ENCODE measurements at regions not wholly inside any gene's neighbourhood (a gene's known extent, or its start where the extent isn't known, plus 50 kb on each side); places are given as distances from the start of the nearest gene placed in this dataset.

- DNase-seq (ENCODE audit: low spot score) (no peak), ATAC-seq (no peak), FAIRE-seq (no peak)
- no peak overlapping the region for H2AFZ ChIP-seq (ENCODE audit: low read length)
- H3K9ac ChIP-seq (ENCODE audit: insufficient read depth, low read depth, low read length) = no peak overlapping the region
- TF ChIP-seq ZNF674 (CRISPR knock-in tag; IDR thresholded peaks at IDR 0.05; ENCODE audit: low read depth) (no peak), CERS6 (CRISPR knock-in tag; IDR thresholded peaks at IDR 0.05) (no peak), ZNF678 (CRISPR knock-in tag; IDR thresholded peaks at IDR 0.05) (no peak), KMT2A (CRISPR knock-in tag; IDR thresholded peaks at IDR 0.05) (no peak), ZNF24 (IDR thresholded peaks at IDR 0.05) (no peak), ZNF292 (CRISPR knock-in tag; IDR thresholded peaks at IDR 0.05; ENCODE audit: borderline replicate concordance, low read depth) (no peak), BRD4 (CRISPR knock-in tag; IDR thresholded peaks at IDR 0.05) (no peak)
- no peak overlapping the region for H3K4me2 ChIP-seq (ENCODE audit: low read depth, low read length)
- CTCF ChIA-PET (ENCODE audit: low intra/inter-chr PET ratio, low total read pairs) = no interaction called here
- in situ Hi-C loops (cut with HindIII; ENCODE audit: extremely low pct_ligation_motif_present, low pct_unique_long_range_greater_than_20kb) = loop anchor here (25.0 kb wide), 1 partner anchor 1248 kb away; no protein-coding TSS in a partner anchor
- no peaks in the 10 kb centered on the region for H3K79me2 ChIP-seq (ENCODE audit: insufficient read depth, low read length)
- POLR2A ChIA-PET = no interaction called here
- H3K27me3 ChIP-seq (ENCODE audit: control insufficient read depth in 1 of 2, insufficient read depth in 2 of 2, low read length in 2 of 2) = peaks cover 0 to 4% of the 10 kb centered on the region in 2 experiments; a peak in 3 of 5 replicates
- no peak overlapping the region for H3K4me3 ChIP-seq (replicated peaks in 1 of 3; ENCODE audit: insufficient read depth in 1 of 3, low read depth in 2 of 3, low read length in 3 of 3)
- H3K36me3 ChIP-seq (replicated peaks in 1 of 2; ENCODE audit: control insufficient read depth in 1 of 2, insufficient read depth in 2 of 2, low read length in 2 of 2) = no peaks in the 10 kb centered on the region
- H3K27ac ChIP-seq (ENCODE audit: extremely low read length, insufficient read depth, low read length) = no peak overlapping the region
- H3K4me1 ChIP-seq (ENCODE audit: insufficient read depth, low read length) = no peaks in the 10 kb centered on the region
- intact Hi-C loops (cut with micrococcal nuclease; ENCODE audit: unreplicated experiment) = no loop called here
- BruUV-seq (replicated peaks) = no TSS peak
- no peaks in the 10 kb centered on the region for H3K9me3 ChIP-seq (ENCODE audit: low read length)
- WGBS (ENCODE audit: low lambda C conversion rate) = 40% methylated on average over 6 of the region's 6 CpGs
- no peaks in the 10 kb centered on the region for H4K20me1 ChIP-seq (ENCODE audit: insufficient read depth, low read length)
Observed at GRCh38 chr4:181564625-181565024, 678.6 kb upstream of the TENM3 start.

GRCh38 chr4:181566490-181566889 lies 676.7 kb upstream of the TENM3 start:
- Histone ChIP-seq H3K27ac (ENCODE audit: extremely low read length, insufficient read depth, low read length) (no peak overlapping the region), H3K36me3 (replicated peaks in 1 of 2; ENCODE audit: control insufficient read depth in 1 of 2, insufficient read depth in 2 of 2, low read length in 2 of 2) (no peaks in the 10 kb centered on the region), H3K9ac (ENCODE audit: insufficient read depth, low read depth, low read length) (no peak overlapping the region), H3K4me2 (ENCODE audit: low read depth, low read length) (no peak overlapping the region), H3K27me3 (ENCODE audit: control insufficient read depth in 1 of 2, insufficient read depth in 2 of 2, low read length in 2 of 2) (peaks cover 0 to 4% of the 10 kb centered on the region in 2 experiments; a peak in 3 of 5 replicates), H3K79me2 (ENCODE audit: insufficient read depth, low read length) (no peaks in the 10 kb centered on the region), H3K4me3 (replicated peaks in 1 of 3; ENCODE audit: insufficient read depth in 1 of 3, low read depth in 2 of 3, low read length in 3 of 3) (no peak overlapping the region), H3K4me1 (ENCODE audit: insufficient read depth, low read length) (no peaks in the 10 kb centered on the region), H3K9me3 (ENCODE audit: low read length) (no peaks in the 10 kb centered on the region), H2AFZ (ENCODE audit: low read length) (no peak overlapping the region), H4K20me1 (ENCODE audit: insufficient read depth, low read length) (no peaks in the 10 kb centered on the region)
- 19% methylated on average over 7 of the region's 7 CpGs for WGBS (ENCODE audit: low lambda C conversion rate)
- no TSS peak for BruUV-seq (replicated peaks)
- in situ Hi-C loops (cut with HindIII; ENCODE audit: extremely low pct_ligation_motif_present, low pct_unique_long_range_greater_than_20kb) = loop anchor here (25.0 kb wide), 1 partner anchor 1246 kb away; no protein-coding TSS in a partner anchor
- POLR2A ChIA-PET = no interaction called here
- FAIRE-seq = no peak
- TF ChIP-seq HES4 (CRISPR knock-in tag; IDR thresholded peaks at IDR 0.05; ENCODE audit: borderline replicate concordance) (no peak), RBFOX2 (IDR thresholded peaks at IDR 0.05; ENCODE audit: low read depth, low read length) (no peak), ZNF160 (CRISPR knock-in tag; IDR thresholded peaks at IDR 0.05) (no peak), ETV6 (CRISPR knock-in tag; conservative IDR thresholded peaks at IDR 0.05) (no peak)
- intact Hi-C loops (cut with micrococcal nuclease; ENCODE audit: unreplicated experiment) = no loop called here
- no peak for ATAC-seq
- DNase-seq (ENCODE audit: low spot score) = no peak
- CTCF ChIA-PET (ENCODE audit: low intra/inter-chr PET ratio, low total read pairs) = no interaction called here

All from HepG2 (cell line).